GM18502 (cell line): ENCODE measurements at regions not wholly inside any gene's neighbourhood (a gene's known extent, or its start where the extent isn't known, plus 50 kb on each side); places are given as distances from the start of the nearest gene placed in this dataset.
"Not testable (repeated sequence)": the region's sequence is repeated elsewhere in the genome, so short reads cannot be mapped to it uniquely, and the experiment has no call there.

Experiments
- ATAC-seq: cut with Tn5 transposase; IDR thresholded peaks from one replicate; pipeline ENCODE4 v1.9.1; 2021; ENCODE audit warnings: mild to moderate bottlenecking; ENCODE audit not compliant: unreplicated experiment, poor library complexity

- no peak for ATAC-seq
Measured at GRCh38 chr1:82820816-82821215, 1020.1 kb downstream of the ADGRL2 start.

- peak; percentile 57 for ATAC-seq
Measured at GRCh38 chr1:82819234-82819633, 1018.5 kb downstream of the ADGRL2 start.

GRCh38 chr1:82818586-82818985 lies 1017.9 kb downstream of the ADGRL2 start:
- ATAC-seq, result no peak

- ATAC-seq, result no peak
Measured at GRCh38 chr1:82813386-82813785, 1012.7 kb downstream of the ADGRL2 start.

- ATAC-seq, result no peak
Measured at GRCh38 chr1:82810601-82811000, 1009.9 kb downstream of the ADGRL2 start.

- no peak for ATAC-seq
Measured at GRCh38 chr1:82807563-82807962, 1006.8 kb downstream of the ADGRL2 start.

- no peak for ATAC-seq
Measured at GRCh38 chr1:82806133-82806532, 1005.4 kb downstream of the ADGRL2 start.

- ATAC-seq, result no peak
Measured at GRCh38 chr1:82801176-82801575, 1000.4 kb downstream of the ADGRL2 start.

GRCh38 chr1:82800721-82801120 lies 1000.0 kb downstream of the ADGRL2 start:
- no peak for ATAC-seq

- ATAC-seq, result no peak
Measured at GRCh38 chr1:82799261-82799660, 998.5 kb downstream of the ADGRL2 start.

- ATAC-seq, result no peak
Measured at GRCh38 chr1:82795508-82796149, 994.9 kb downstream of the ADGRL2 start.

- ATAC-seq, result no peak
Measured at GRCh38 chr1:82792151-82792550, 991.4 kb downstream of the ADGRL2 start.

- no peak for ATAC-seq
Measured at GRCh38 chr1:82790556-82790955, 989.8 kb downstream of the ADGRL2 start.

GRCh38 chr1:82788660-82789059 lies 987.9 kb downstream of the ADGRL2 start:
- ATAC-seq, result no peak

- no peak for ATAC-seq
Measured at GRCh38 chr1:82788038-82788437, 987.3 kb downstream of the ADGRL2 start.

- ATAC-seq, result no peak
Measured at GRCh38 chr1:82786883-82787282, 986.1 kb downstream of the ADGRL2 start.

- no peak for ATAC-seq
Measured at GRCh38 chr1:82785268-82785790, 984.6 kb downstream of the ADGRL2 start.

- ATAC-seq, result no peak
Measured at GRCh38 chr1:82783044-82783443, 982.3 kb downstream of the ADGRL2 start.

GRCh38 chr1:82782599-82782998 lies 981.9 kb downstream of the ADGRL2 start:
- no peak for ATAC-seq

- ATAC-seq, result no peak
Measured at GRCh38 chr1:82778612-82779011, 977.9 kb downstream of the ADGRL2 start.

GRCh38 chr1:82777240-82777639 lies 976.5 kb downstream of the ADGRL2 start:
- no peak for ATAC-seq

GRCh38 chr1:82776730-82777129 lies 976.0 kb downstream of the ADGRL2 start:
- not testable (repeated sequence) for ATAC-seq
